Keratinocyte (primary cell): ENCODE measurements at regions not wholly inside any gene's neighbourhood (a gene's known extent, or its start where the extent isn't known, plus 50 kb on each side); places are given as distances from the start of the nearest gene placed in this dataset.
A peak's percentile ranks its signal among the peaks of the same experiment; 100 is the strongest.

Experiments
- DNase-seq: peaks from one replicate; pipeline ENCODE4 v3.0.0-alpha.2; 2011; ENCODE audit warnings: low read depth, missing footprints, low spot score
- FAIRE-seq: peaks from 2 replicates; lab custom pipeline; 2011; peaks lifted over from hg19 to GRCh38; lab: Jason Lieb, UNC
- H2AFZ ChIP-seq: 2 replicates; pipeline ENCODE4 v1.6.0; 2012; ENCODE audit warnings: low read length, control low read depth, inconsistent platforms; ENCODE audit not compliant: control insufficient read depth
- H3K27ac ChIP-seq: 2 replicates; pipeline ENCODE4 v1.5.1; 2011; ENCODE audit warnings: low read length; ENCODE audit not compliant: control insufficient read depth, insufficient read depth
- H3K27me3 ChIP-seq: 3 replicates; pipeline ENCODE4 v1.6.0; 2011; ENCODE audit warnings: low read length; ENCODE audit not compliant: control insufficient read depth, insufficient read depth; ENCODE audit errors: extremely low read depth
- H3K36me3 ChIP-seq, 2 experiments: 2 replicates in 1 of 2; 3 replicates in 1 of 2; pipeline ENCODE4 v1.5.1; 2011; ENCODE audit warnings: low read length in 2 of 2, mild to moderate bottlenecking in 1 of 2; ENCODE audit not compliant: control insufficient read depth in 2 of 2, insufficient read depth in 2 of 2; ENCODE audit errors: extremely low read depth in 1 of 2
- H3K4me1 ChIP-seq: 3 replicates; pipeline ENCODE4 v1.5.1; 2011; ENCODE audit warnings: low read length; ENCODE audit not compliant: control insufficient read depth, insufficient read depth; ENCODE audit errors: extremely low read depth
- H3K4me2 ChIP-seq: 3 replicates; pipeline ENCODE4 v1.6.0; 2011; ENCODE audit warnings: low read depth, low read length; ENCODE audit not compliant: control insufficient read depth, insufficient read depth; ENCODE audit errors: extremely low read depth
- H3K4me3 ChIP-seq, 3 experiments: fragments of 200-600 bp in 1 of 3; sonication (generic) in 1 of 3; 2 replicates in 2 of 3; 3 replicates in 1 of 3; pipeline ENCODE4 v1.5.1; 2011 to 2016; ENCODE audit warnings: low read length in 3 of 3, mild to moderate bottlenecking in 3 of 3, control low read depth in 2 of 3, inconsistent platforms in 1 of 3, low read depth in 1 of 3, mixed read lengths in 1 of 3, mixed run types in 1 of 3, moderate library complexity in 1 of 3; ENCODE audit not compliant: control insufficient read depth in 2 of 3, insufficient read depth in 2 of 3; ENCODE audit errors: extremely low read depth in 1 of 3
- H3K79me2 ChIP-seq: 2 replicates; pipeline ENCODE4 v1.6.0; 2012; ENCODE audit warnings: low read length; ENCODE audit not compliant: control insufficient read depth, insufficient read depth
- H3K9ac ChIP-seq: 3 replicates; pipeline ENCODE4 v1.6.0; 2011; ENCODE audit warnings: low read length; ENCODE audit not compliant: control insufficient read depth, insufficient read depth; ENCODE audit errors: extremely low read depth
- H3K9me1 ChIP-seq: 3 replicates; pipeline ENCODE4 v1.6.0; 2011; ENCODE audit warnings: low read length; ENCODE audit not compliant: control insufficient read depth, insufficient read depth; ENCODE audit errors: extremely low read depth
- H3K9me3 ChIP-seq: 2 replicates; pipeline ENCODE4 v1.5.1; 2012; ENCODE audit warnings: low read depth, low read length; ENCODE audit not compliant: control insufficient read depth
- H4K20me1 ChIP-seq: 3 replicates; pipeline ENCODE4 v1.6.0; 2011; ENCODE audit warnings: low read length; ENCODE audit not compliant: control insufficient read depth, insufficient read depth; ENCODE audit errors: extremely low read depth
- EZH2 ChIP-seq: IDR thresholded peaks from one replicate; pipeline ENCODE4 v1.6.1; 2012; ENCODE audit warnings: inconsistent platforms, mild to moderate bottlenecking, low read length, moderate library complexity
- dilution Hi-C: fragments of 300-500 bp; cut with MboI; formaldehyde crosslinking; loops from one replicate; pipeline ENCODE4 v1.7.0; 2020; ENCODE audit warnings: low sequenced_read_pairs; ENCODE audit not compliant: extremely low pct_ligation_motif_present
- TF ChIP-seq, protein P1 (sequence below), 3 experiments: IDR thresholded peaks in 1 of 3; conservative IDR thresholded peaks in 1 of 3; optimal IDR thresholded peaks in 1 of 3; 2 replicates in 2 of 3; 3 replicates in 1 of 3; pipeline versions ENCODE3 to v1.5.1; 2011; ENCODE audit warnings: low read length in 3 of 3, mild to moderate bottlenecking in 3 of 3, moderate library complexity in 2 of 3, control low read depth in 1 of 3, inconsistent platforms in 1 of 3; ENCODE audit not compliant: insufficient read depth in 2 of 3; ENCODE audit errors: extremely low read depth in 1 of 3

DNA sequence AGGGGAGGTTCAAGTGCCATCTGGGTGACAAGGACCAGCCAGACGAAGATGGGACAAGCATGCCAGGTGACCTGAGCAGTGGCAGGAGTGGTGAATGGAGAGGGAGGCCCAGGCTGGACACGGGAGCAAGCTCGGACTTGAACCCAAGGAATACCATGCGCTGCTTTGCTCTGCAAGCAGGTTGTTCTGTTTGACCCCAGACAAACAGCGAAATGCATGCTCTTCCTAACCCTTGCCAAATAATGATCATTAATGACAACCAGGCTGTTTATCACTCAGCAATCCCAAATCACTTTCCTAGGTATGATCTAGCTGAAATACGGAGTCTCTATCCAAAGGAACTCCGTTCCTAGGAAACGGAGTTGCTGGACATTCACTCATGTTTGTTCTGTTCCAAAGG lies 77.4 kb downstream of the PTPDC1 start:
- no peaks in the 10 kb centered on the region for H3K36me3 ChIP-seq
- dilution Hi-C loops: no loop called here
- H2AFZ ChIP-seq: no peak overlapping the region
- no peaks in the 10 kb centered on the region for H3K27me3 ChIP-seq
- no peaks in the 10 kb centered on the region for H3K9me1 ChIP-seq
- peaks cover 9% of the 10 kb centered on the region for H3K4me1 ChIP-seq
- H3K27ac ChIP-seq: no peak overlapping the region
- H4K20me1 ChIP-seq: no peaks in the 10 kb centered on the region
- no peak overlapping the region for H3K4me3 ChIP-seq
- H3K9me3 ChIP-seq: no peaks in the 10 kb centered on the region
- no peak overlapping the region for H3K4me2 ChIP-seq
- no peak for FAIRE-seq
- no peak overlapping the region for H3K9ac ChIP-seq
- no peak for TF ChIP-seq EZH2
- TF ChIP-seq, protein P1, sequence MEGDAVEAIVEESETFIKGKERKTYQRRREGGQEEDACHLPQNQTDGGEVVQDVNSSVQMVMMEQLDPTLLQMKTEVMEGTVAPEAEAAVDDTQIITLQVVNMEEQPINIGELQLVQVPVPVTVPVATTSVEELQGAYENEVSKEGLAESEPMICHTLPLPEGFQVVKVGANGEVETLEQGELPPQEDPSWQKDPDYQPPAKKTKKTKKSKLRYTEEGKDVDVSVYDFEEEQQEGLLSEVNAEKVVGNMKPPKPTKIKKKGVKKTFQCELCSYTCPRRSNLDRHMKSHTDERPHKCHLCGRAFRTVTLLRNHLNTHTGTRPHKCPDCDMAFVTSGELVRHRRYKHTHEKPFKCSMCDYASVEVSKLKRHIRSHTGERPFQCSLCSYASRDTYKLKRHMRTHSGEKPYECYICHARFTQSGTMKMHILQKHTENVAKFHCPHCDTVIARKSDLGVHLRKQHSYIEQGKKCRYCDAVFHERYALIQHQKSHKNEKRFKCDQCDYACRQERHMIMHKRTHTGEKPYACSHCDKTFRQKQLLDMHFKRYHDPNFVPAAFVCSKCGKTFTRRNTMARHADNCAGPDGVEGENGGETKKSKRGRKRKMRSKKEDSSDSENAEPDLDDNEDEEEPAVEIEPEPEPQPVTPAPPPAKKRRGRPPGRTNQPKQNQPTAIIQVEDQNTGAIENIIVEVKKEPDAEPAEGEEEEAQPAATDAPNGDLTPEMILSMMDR (optimal IDR thresholded peaks at IDR 0.05 in 1 of 3, IDR thresholded peaks at IDR 0.05 in 1 of 3, conservative IDR thresholded peaks at IDR 0.05 in 1 of 3; ENCODE audit: extremely low read depth in 1 of 3, insufficient read depth in 2 of 3, low read length in 3 of 3): no peak
- no peak for DNase-seq
- no peaks in the 10 kb centered on the region for H3K79me2 ChIP-seq

DNA sequence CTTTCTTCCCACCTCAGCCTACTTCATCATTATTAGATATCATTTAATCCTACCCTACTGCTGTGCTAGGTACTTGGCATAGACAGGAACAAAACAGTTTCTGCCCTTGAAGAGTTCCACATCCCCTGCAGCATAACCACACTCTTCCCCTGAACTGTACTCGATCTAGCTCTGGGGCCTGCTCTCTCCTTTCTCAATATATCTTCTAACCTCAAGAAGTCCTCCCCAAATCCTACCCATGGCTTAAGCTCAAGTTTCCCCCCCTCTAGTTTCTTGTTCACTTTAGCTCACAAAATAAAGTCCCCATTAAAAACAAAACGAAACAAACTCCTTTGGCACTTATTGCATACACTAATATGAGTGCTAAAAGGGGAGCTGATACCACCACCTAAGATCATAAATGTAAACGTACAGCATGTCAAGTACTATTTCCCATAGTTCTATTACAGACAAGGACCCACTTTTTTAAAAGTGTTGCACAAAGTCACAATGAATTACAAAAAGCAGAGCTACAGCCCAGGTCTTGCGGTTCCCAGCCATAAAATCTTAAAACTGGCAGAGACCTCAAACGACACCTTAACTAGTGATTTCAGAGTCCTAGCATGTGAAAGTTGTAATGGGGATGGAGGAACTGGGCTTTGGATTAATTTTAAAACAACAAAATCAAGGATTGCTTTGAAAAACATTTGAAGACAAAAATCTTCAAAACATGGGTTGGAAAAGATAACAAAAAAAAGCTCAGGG lies 80.7 kb downstream of the PTPDC1 start:
- FAIRE-seq (no peak), DNase-seq (no peak)
- peaks cover 32% of the 10 kb centered on the region for H3K79me2 ChIP-seq
- peaks cover 2 to 5% of the 10 kb centered on the region in 2 experiments for H3K36me3 ChIP-seq
- dilution Hi-C loops: no loop called here
- H3K4me2 ChIP-seq: peak overlapping the region; percentile 74
- peaks cover 18% of the 10 kb centered on the region for H3K4me1 ChIP-seq
- H3K4me3 ChIP-seq: no peak overlapping the region
- H3K9me1 ChIP-seq: no peaks in the 10 kb centered on the region
- peak overlapping the region; percentile 96 for H3K9ac ChIP-seq
- no peaks in the 10 kb centered on the region for H3K9me3 ChIP-seq
- no peak for TF ChIP-seq EZH2
- TF ChIP-seq, protein P1 (optimal IDR thresholded peaks at IDR 0.05 in 1 of 3, IDR thresholded peaks at IDR 0.05 in 1 of 3, conservative IDR thresholded peaks at IDR 0.05 in 1 of 3; ENCODE audit: extremely low read depth in 1 of 3, insufficient read depth in 2 of 3, low read length in 3 of 3): no peak
- H4K20me1 ChIP-seq: peaks cover 18% of the 10 kb centered on the region
- H3K27me3 ChIP-seq: no peaks in the 10 kb centered on the region
- H2AFZ ChIP-seq: no peak overlapping the region
- peak overlapping the region; percentile 67 for H3K27ac ChIP-seq
